ACC112 (cell line): ENCODE measurements at regions not wholly inside any gene's neighbourhood (a gene's known extent, or its start where the extent isn't known, plus 50 kb on each side); places are given as distances from the start of the nearest gene placed in this dataset.

Experiments used
- H2AFZ ChIP-seq: fragments of 200-600 bp; sonication (generic); one replicate; pipeline ENCODE4 v1.6.0; 2017; ENCODE audit warnings: antibody characterized with exemption, low read length; ENCODE audit not compliant: unreplicated experiment
- H3K27ac ChIP-seq: fragments of 200-600 bp; sonication (generic); 2 replicates; pipeline ENCODE4 v1.5.1; 2014; ENCODE audit warnings: low read depth, mild to moderate bottlenecking, antibody characterized with exemption, low read length, moderate library complexity
- H3K27me3 ChIP-seq: fragments of 200-600 bp; sonication (generic); 2 replicates; pipeline ENCODE4 v1.6.1; 2014; ENCODE audit warnings: mild to moderate bottlenecking, antibody characterized with exemption, low read length, moderate library complexity, mixed read lengths; ENCODE audit not compliant: insufficient read depth
- H3K36me3 ChIP-seq: fragments of 200-600 bp; sonication (generic); 2 replicates; pipeline ENCODE4 v1.6.1; 2016; ENCODE audit warnings: mild to moderate bottlenecking, antibody characterized with exemption, low read length, moderate library complexity, mixed read lengths; ENCODE audit not compliant: insufficient read depth
- H3K4me1 ChIP-seq: fragments of 200-600 bp; sonication (generic); one replicate; pipeline ENCODE4 v1.6.1; 2016; ENCODE audit warnings: low read length, mixed read lengths; ENCODE audit not compliant: insufficient read depth, unreplicated experiment, control insufficient read depth
- H3K4me3 ChIP-seq: fragments of 200-600 bp; sonication (generic); 2 replicates; pipeline ENCODE4 v1.5.1; 2014; ENCODE audit warnings: mild to moderate bottlenecking, low read depth, low read length
- H3K79me2 ChIP-seq: fragments of 200-600 bp; sonication (generic); one replicate; pipeline ENCODE4 v1.6.0; 2016; ENCODE audit warnings: low read length; ENCODE audit not compliant: control insufficient read depth, unreplicated experiment, insufficient read depth

DNA sequence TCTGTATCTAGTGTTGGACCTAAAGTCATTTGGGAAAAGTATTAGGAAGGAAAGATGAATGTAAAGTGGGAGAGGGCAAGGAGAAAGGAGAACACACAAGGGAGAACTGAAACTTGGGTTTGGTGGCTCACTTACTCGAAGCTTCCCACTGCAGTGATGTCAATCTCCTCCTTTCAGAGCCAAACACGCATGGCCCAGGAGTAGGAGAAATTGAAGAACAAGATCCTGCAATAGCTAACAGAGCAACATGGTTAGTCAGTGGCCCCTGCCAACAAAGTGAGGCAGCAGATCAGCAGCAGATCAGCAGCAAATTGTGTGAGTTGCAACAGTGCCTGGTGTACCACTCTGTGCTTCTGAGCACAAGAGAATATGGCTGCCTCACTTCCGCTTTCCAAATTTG is 366.4 kb downstream of the PSAT1 start:
- H3K79me2 ChIP-seq: no peaks in the 10 kb centered on the region
- H3K27ac ChIP-seq: no peak overlapping the region
- H2AFZ ChIP-seq: no peak overlapping the region
- H3K27me3 ChIP-seq: peaks cover 16% of the 10 kb centered on the region; the same call in 1 of the 2 replicates
- H3K36me3 ChIP-seq: no peaks in the 10 kb centered on the region
- no peak overlapping the region for H3K4me3 ChIP-seq
- H3K4me1 ChIP-seq: peaks cover 5% of the 10 kb centered on the region

DNA sequence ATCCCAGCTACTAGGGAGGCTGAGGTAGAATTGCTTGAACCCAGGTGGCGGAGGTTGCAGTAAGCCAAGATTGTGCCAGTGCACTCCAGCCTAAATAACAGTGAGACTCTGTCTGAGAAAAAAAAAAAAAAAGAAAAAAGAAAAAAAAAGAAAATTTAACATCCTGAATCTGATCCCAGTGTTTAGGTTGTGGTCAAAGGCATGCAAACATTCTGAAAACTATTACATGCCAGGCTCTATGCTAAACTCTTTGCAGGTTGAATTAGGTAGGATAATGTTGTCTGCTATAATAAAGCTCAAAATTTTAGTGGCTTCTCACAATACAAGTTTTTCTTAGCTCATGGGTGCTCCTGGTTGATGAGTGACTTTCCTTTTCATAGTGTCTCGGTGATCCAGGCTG is 367.4 kb downstream of the PSAT1 start:
- Histone ChIP-seq H3K27me3 (peaks cover 16% of the 10 kb centered on the region; the same call in 1 of the 2 replicates), H2AFZ (no peak overlapping the region), H3K27ac (no peak overlapping the region), H3K36me3 (no peaks in the 10 kb centered on the region), H3K4me3 (no peak overlapping the region), H3K4me1 (peaks cover 8% of the 10 kb centered on the region), H3K79me2 (no peaks in the 10 kb centered on the region)

DNA sequence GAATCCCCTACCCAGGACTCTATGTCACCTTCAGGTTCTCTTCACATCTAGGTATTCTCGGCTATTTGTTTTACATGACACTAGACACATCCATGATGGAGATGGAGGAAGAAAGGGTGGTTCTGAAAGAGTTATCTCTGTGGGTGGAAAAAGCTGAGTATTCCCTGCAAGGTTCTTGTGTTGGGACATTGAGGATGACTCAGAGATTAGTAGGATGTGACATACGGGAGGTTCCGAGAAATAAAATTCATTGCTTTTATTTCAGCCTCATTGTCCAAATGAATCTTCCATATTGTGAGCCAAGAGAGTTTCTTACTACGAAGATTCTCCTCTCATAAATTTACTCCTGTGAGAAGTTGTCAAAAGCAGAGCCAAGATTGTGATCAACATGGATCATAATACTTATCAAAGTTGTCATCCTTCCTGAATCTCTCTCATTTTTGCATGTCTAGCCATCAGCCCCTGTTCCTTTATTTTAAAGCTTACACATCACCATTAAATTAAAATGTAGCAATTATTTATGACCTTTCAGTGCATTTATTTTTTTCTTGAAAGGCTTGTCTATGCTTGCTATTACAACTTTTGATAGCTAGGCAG is 370.0 kb downstream of the PSAT1 start:
- Histone ChIP-seq H2AFZ (no peak overlapping the region), H3K27me3 (no peaks in the 10 kb centered on the region), H3K4me3 (no peak overlapping the region), H3K27ac (no peak overlapping the region; the same call in 1 of the 2 replicates), H3K4me1 (peaks cover 8% of the 10 kb centered on the region), H3K36me3 (no peaks in the 10 kb centered on the region), H3K79me2 (no peaks in the 10 kb centered on the region)

DNA sequence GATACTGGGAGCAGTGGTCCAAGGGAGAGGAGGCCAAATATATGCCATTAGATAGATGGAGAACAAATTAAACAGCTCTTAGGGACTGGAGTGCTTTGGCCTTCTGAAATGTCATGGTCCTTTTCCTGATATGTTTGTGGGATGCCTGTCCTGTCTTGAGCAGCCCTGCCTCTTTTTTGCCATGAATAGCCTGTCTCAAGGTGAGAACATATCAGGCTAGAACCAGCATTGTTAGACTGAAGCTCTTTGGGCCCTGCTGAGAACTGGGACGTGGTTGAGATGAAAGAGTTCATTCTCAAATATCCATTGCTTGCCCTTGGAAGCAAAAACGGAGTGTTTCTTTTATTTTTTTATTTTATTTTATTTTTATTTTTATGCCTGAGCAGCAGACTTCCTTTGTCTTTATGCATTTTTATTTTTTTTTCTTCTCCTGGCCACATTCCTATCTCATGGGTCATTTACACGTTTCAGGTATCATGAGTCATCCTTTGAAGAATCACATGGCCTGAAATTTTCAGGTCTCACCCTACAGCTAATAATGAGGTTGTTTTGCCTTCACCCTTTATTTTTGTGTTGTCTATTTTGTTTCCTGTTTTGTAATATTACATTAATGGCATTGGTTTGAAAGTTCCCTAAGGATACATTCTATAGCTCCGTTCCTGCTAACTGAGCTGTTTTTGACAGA is 371.4 kb downstream of the PSAT1 start:
- Histone ChIP-seq H3K4me1 (peaks cover 8% of the 10 kb centered on the region), H3K36me3 (no peaks in the 10 kb centered on the region), H3K27me3 (no peaks in the 10 kb centered on the region), H3K79me2 (no peaks in the 10 kb centered on the region), H2AFZ (no peak overlapping the region), H3K4me3 (no peak overlapping the region), H3K27ac (no peak overlapping the region)

DNA sequence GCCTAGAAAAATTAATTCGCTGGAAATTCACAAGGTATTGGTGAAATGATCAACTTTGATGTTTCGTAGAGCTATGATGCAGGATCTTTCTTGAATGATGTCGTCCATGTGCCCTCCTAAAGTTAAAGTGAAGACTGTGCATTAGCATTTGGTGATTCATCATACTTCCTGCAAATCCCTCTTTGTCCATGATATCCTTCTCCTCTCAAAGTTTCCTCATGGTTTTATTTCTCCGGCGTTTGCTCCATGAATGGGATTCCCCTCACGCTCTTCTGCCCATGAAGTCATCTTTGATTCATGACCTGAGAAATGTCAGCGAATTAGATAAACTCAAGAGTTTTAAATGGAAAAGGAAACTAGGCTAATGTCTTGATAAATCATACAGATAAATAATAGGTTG is 372.7 kb downstream of the PSAT1 start:
- Histone ChIP-seq H2AFZ (no peak overlapping the region), H3K27me3 (no peaks in the 10 kb centered on the region), H3K4me1 (peaks cover 8% of the 10 kb centered on the region), H3K36me3 (no peaks in the 10 kb centered on the region), H3K79me2 (no peaks in the 10 kb centered on the region), H3K27ac (no peak overlapping the region), H3K4me3 (no peak overlapping the region)

DNA sequence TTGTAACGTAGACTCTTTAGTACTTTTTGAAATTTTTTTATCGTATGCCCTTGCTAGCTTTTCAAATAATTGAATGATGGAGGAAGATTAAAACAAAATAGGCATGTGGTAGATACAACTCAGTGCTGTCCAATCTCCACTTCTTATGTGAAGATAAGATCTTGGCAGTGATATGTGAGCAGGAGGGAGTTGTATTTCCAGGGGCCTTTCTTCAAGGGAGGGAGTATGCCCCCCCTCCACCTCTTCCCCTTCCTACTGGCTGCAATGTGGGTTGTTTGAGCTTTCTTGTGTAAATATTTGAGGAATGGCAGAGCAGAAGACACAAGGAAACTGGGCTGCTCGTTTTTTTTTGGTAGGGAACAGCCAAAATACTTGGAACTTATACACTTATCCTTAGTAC is 374.9 kb downstream of the PSAT1 start:
- peaks cover 6% of the 10 kb centered on the region for H3K4me1 ChIP-seq
- no peak overlapping the region for H3K27ac ChIP-seq
- no peaks in the 10 kb centered on the region for H3K27me3 ChIP-seq
- no peak overlapping the region for H3K4me3 ChIP-seq
- H3K36me3 ChIP-seq: no peaks in the 10 kb centered on the region
- no peaks in the 10 kb centered on the region for H3K79me2 ChIP-seq
- no peak overlapping the region for H2AFZ ChIP-seq

DNA sequence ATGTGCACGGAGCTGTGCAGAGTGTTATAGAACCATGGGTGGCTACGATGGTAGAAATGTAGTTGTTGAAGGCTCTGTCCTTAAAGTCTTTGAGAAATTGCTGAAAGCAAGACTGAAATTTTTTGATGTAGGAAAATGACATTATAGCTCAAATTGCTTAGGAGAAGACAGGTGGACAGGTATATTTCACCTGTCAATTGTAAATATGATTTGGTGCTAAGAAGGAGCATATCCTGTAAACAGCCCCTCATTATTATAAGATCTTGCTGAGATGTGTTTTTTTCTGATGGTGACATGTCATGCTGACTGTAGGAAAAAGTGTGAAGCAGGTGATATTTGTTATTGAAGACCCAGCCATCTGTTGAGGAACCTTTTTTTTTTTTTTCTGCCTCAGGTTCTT is 377.9 kb downstream of the PSAT1 start:
- H3K27ac ChIP-seq: no peak overlapping the region
- no peaks in the 10 kb centered on the region for H3K79me2 ChIP-seq
- no peak overlapping the region for H3K4me3 ChIP-seq
- H3K4me1 ChIP-seq: peaks cover 9% of the 10 kb centered on the region
- H3K27me3 ChIP-seq: no peaks in the 10 kb centered on the region
- no peak overlapping the region for H2AFZ ChIP-seq
- no peaks in the 10 kb centered on the region for H3K36me3 ChIP-seq

DNA sequence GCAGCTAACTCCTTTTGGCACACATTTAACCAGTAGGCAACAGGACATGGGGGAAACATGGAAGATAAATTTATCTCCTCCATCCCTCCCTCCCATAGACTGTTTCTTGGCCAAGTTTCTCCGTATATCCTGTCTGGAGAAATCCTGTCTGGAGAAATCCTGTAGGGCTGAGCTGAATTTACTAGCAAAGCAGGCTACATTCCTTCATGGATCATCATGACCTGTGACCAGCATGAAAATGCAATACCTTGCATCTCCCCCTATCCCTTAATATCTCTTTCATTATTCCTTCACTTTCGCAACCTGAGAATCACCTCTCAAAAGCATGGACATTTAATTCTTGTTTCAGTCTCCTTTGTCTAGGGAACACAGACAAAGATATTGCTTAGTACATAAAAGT is 379.1 kb downstream of the PSAT1 start:
- no peak overlapping the region for H3K27ac ChIP-seq
- H3K27me3 ChIP-seq: no peaks in the 10 kb centered on the region
- no peaks in the 10 kb centered on the region for H3K79me2 ChIP-seq
- no peaks in the 10 kb centered on the region for H3K36me3 ChIP-seq
- no peak overlapping the region for H3K4me3 ChIP-seq
- H3K4me1 ChIP-seq: peaks cover 9% of the 10 kb centered on the region
- H2AFZ ChIP-seq: no peak overlapping the region

DNA sequence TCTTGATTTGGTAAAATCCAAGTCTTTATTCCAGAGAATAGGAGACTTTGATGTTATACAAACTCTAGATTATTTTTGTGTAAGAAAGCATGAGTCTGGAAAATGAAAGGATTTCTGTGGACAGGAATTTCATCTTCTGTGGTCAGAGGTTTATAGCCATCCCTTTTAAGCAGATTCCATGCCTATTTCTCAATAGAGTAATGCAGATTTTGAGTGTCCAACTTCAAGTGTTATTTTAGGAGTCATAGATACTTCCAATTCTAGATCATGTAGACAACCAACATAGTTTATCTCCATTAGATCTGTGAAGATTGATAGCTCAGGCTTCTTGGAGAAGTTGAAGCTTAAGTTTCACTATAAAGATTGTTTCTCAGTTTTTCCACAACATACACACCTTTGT is 379.7 kb downstream of the PSAT1 start:
- no peaks in the 10 kb centered on the region for H3K27me3 ChIP-seq
- H2AFZ ChIP-seq: no peak overlapping the region
- no peak overlapping the region for H3K4me3 ChIP-seq
- peaks cover 9% of the 10 kb centered on the region for H3K4me1 ChIP-seq
- no peaks in the 10 kb centered on the region for H3K36me3 ChIP-seq
- no peaks in the 10 kb centered on the region for H3K79me2 ChIP-seq
- H3K27ac ChIP-seq: no peak overlapping the region

DNA sequence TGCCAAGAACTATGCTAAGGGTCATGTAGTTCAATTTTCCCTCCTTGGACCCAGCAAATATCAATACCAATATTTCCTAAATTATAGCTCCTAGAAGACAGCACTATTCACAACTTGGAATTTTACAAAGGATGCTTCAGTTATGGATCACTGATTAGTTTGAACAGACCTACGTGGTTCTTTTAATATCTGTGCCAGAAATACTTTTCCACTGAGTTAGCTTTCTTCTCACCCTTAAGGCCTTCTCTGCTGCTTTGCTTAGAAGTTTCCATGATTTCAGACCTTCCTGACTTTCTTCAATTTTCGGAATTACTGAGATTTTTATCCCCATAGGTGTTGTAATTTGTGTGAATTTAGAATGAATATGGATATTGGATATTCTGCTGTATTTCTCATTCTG is 380.4 kb downstream of the PSAT1 start:
- Histone ChIP-seq H3K27me3 (no peaks in the 10 kb centered on the region), H3K4me1 (peaks cover 9% of the 10 kb centered on the region)

DNA sequence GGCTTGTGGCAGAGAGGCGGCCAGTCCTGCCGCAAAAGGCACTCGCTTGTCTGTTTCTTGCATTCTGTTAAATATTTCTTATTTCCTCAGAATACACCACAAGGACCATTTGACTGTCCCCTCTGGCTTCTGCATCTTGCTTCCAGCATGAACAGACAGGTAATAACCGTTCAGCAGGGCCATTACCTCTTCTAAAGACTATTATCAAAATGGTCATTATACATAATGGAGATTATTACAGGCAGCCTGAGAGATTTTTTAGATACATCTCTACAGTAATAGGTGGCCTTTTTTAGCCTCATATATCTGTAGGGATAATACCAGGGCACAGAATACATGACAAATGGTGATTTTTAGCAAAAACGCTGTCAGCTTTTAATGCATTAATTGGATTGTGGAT is 382.0 kb downstream of the PSAT1 start:
- no peak overlapping the region for H3K27ac ChIP-seq
- no peaks in the 10 kb centered on the region for H3K36me3 ChIP-seq
- no peaks in the 10 kb centered on the region for H3K27me3 ChIP-seq
- H2AFZ ChIP-seq: no peak overlapping the region
- no peaks in the 10 kb centered on the region for H3K79me2 ChIP-seq
- H3K4me1 ChIP-seq: peaks cover 9% of the 10 kb centered on the region
- no peak overlapping the region for H3K4me3 ChIP-seq

More for the DNA sequence above, 380.4 kb downstream of the PSAT1 start:
- Histone ChIP-seq H3K79me2 (no peaks in the 10 kb centered on the region), H3K36me3 (no peaks in the 10 kb centered on the region), H3K27ac (no peak overlapping the region), H3K4me3 (no peak overlapping the region), H2AFZ (no peak overlapping the region)
